HepG2 (cell line): ENCODE measurements at regions not wholly inside any gene's neighbourhood (a gene's known extent, or its start where the extent isn't known, plus 50 kb on each side); places are given as distances from the start of the nearest gene placed in this dataset.

ENCODE experiments used
- ATAC-seq: fragments of 200-7000 bp; cut with Tn5 transposase; 3 replicates; pipeline ENCODE4 v1.9.1; 2020; ENCODE audit warnings: mild to moderate bottlenecking, moderate library complexity
- BruUV-seq: library from RNA; stranded (reverse); fragments of 400-500 nt; replicated peaks from 2 replicates; lab custom pipeline; 2021; lab: Mats Ljungman, UMichigan
- CTCF ChIA-PET: fragments of 300-600 bp; formaldehyde crosslinking; extraction: SDS; loops from one replicate; lab custom pipeline; 2021; ENCODE audit warnings: low total read pairs, inconsistent platforms, low intra/inter-chr PET ratio; lab: Yijun Ruan, JAX
- POLR2A ChIA-PET: fragments of 350-600 bp; sonication (Branson Sonifier 250); formaldehyde crosslinking; loops from one replicate; lab custom pipeline; 2020; ENCODE audit warnings: antibody characterized with exemption, inconsistent platforms; lab: Yijun Ruan, JAX
- DNase-seq: peaks from one replicate; pipeline ENCODE4 v3.0.0-alpha.2; 2015; ENCODE audit warnings: low spot score
- FAIRE-seq: peaks from 3 replicates; lab custom pipeline; 2011; peaks lifted over from hg19 to GRCh38; lab: Jason Lieb, UNC
- H2AFZ ChIP-seq: one replicate; pipeline ENCODE4 v1.6.1; 2011; ENCODE audit warnings: low read length, inconsistent platforms
- H3K27ac ChIP-seq: fragments of 300-600 bp; 3 replicates; pipeline ENCODE4 v1.8.0; 2011; ENCODE audit warnings: mixed run types, mild to moderate bottlenecking, mixed read lengths, low read length, inconsistent platforms; ENCODE audit not compliant: insufficient read depth; ENCODE audit errors: extremely low read length
- H3K27me3 ChIP-seq, 2 experiments: fragments of 200-600 bp in 1 of 2; 2 replicates in 1 of 2; 3 replicates in 1 of 2; pipeline versions ENCODE4 v1.6.0 to v1.8.0; 2011; ENCODE audit warnings: low read length in 2 of 2, mild to moderate bottlenecking in 2 of 2, moderate library complexity in 2 of 2, inconsistent platforms in 1 of 2; ENCODE audit not compliant: insufficient read depth in 2 of 2, control insufficient read depth in 1 of 2
- H3K36me3 ChIP-seq, 2 experiments: fragments of 200-600 bp in 1 of 2; replicated peaks in 1 of 2; 2 replicates in 1 of 2; 3 replicates in 1 of 2; pipeline versions ENCODE4 v1.5.1 to v1.8.0; 2011; ENCODE audit warnings: low read length in 2 of 2, inconsistent platforms in 1 of 2; ENCODE audit not compliant: insufficient read depth in 2 of 2, control insufficient read depth in 1 of 2
- H3K4me1 ChIP-seq: 2 replicates; pipeline ENCODE4 v1.5.1; 2012; ENCODE audit warnings: low read length, inconsistent platforms; ENCODE audit not compliant: insufficient read depth
- H3K4me2 ChIP-seq: 2 replicates; pipeline ENCODE4 v1.6.0; 2011; ENCODE audit warnings: low read depth, low read length, inconsistent platforms
- H3K4me3 ChIP-seq, 3 experiments: fragments of 200-600 bp in 1 of 3; sonication (generic), shearing (Covaris generic) in 1 of 3; replicated peaks in 1 of 3; 2 replicates each; pipeline ENCODE4 v1.5.1; 2011 to 2016; ENCODE audit warnings: low read length in 3 of 3, inconsistent platforms in 2 of 3, low read depth in 2 of 3, mild to moderate bottlenecking in 2 of 3, control low read depth in 1 of 3, mixed read lengths in 1 of 3; ENCODE audit not compliant: insufficient read depth in 1 of 3
- H3K79me2 ChIP-seq: one replicate; pipeline ENCODE4 v1.6.1; 2011; ENCODE audit warnings: low read length, inconsistent platforms; ENCODE audit not compliant: insufficient read depth
- H3K9ac ChIP-seq: 2 replicates; pipeline ENCODE4 v1.6.0; 2011; ENCODE audit warnings: mild to moderate bottlenecking, low read depth, low read length, inconsistent platforms; ENCODE audit not compliant: insufficient read depth
- H3K9me3 ChIP-seq: 2 replicates; pipeline ENCODE4 v1.5.1; 2012; ENCODE audit warnings: mild to moderate bottlenecking, low read length
- H4K20me1 ChIP-seq: 2 replicates; pipeline ENCODE4 v1.6.0; 2011; ENCODE audit warnings: inconsistent platforms, mild to moderate bottlenecking, low read length, moderate library complexity; ENCODE audit not compliant: insufficient read depth
- AGO1 ChIP-seq: fragments of 200-400 bp; formaldehyde crosslinking; IDR thresholded peaks from 2 replicates; pipeline ENCODE4 v1.6.1; 2017; ENCODE audit warnings: mild to moderate bottlenecking, low read depth, low read length, moderate library complexity; ENCODE audit not compliant: poor library complexity, severe bottlenecking
- CBX1 ChIP-seq: IDR thresholded peaks from one replicate; pipeline ENCODE4 v1.6.1; 2016; ENCODE audit warnings: antibody characterized with exemption, low read depth
- CCAR2 ChIP-seq: fragments of 200-400 bp; formaldehyde crosslinking; optimal IDR thresholded peaks from 2 replicates; pipeline ENCODE3; 2018; ENCODE audit warnings: low read depth, mild to moderate bottlenecking, low read length, moderate library complexity
- ETV6 ChIP-seq: sonication (generic); formaldehyde crosslinking; conservative IDR thresholded peaks from 2 replicates; pipeline ENCODE4 v1.4.0; 2020; ENCODE audit warnings: missing genetic modification reagents
- MED1 ChIP-seq: sonication (generic); formaldehyde crosslinking; IDR thresholded peaks from 2 replicates; pipeline ENCODE4 v1.4.0; 2020; ENCODE audit warnings: missing genetic modification reagents
- SP5 ChIP-seq: IDR thresholded peaks from 2 replicates; pipeline ENCODE4 v1.6.1; 2016; ENCODE audit warnings: low read depth, borderline replicate concordance
- SRSF4 ChIP-seq: fragments of 200-400 bp; formaldehyde crosslinking; IDR thresholded peaks from one replicate; pipeline ENCODE4 v1.6.1; 2018; ENCODE audit warnings: mild to moderate bottlenecking, low read depth, low read length, moderate library complexity; ENCODE audit not compliant: poor library complexity, severe bottlenecking
- ZIK1 ChIP-seq: sonication (generic); formaldehyde crosslinking; IDR thresholded peaks from 2 replicates; pipeline ENCODE4 v1.5.0; 2020; ENCODE audit warnings: mild to moderate bottlenecking, low read depth, missing genetic modification reagents, borderline replicate concordance
- ZNF510 ChIP-seq: sonication (generic); formaldehyde crosslinking; IDR thresholded peaks from 2 replicates; pipeline ENCODE4 v1.4.0; 2020; ENCODE audit warnings: low read depth, mild to moderate bottlenecking, missing genetic modification reagents
- WGBS: methylation state at CpG from one replicate; pipeline ENCODE4 v1.1.6; 2017; ENCODE audit warnings: low lambda C conversion rate; 5-methylcytosine and 5-hydroxymethylcytosine counted together
- in situ Hi-C: cut with HindIII; loops from 2 replicates; pipeline ENCODE4 v1.10.0; 2017; ENCODE audit warnings: low pct_unique_long_range_greater_than_20kb; ENCODE audit not compliant: extremely low pct_ligation_motif_present
- intact Hi-C: fragments of 100-400 bp; cut with micrococcal nuclease; formaldehyde crosslinking; loops from one replicate; pipeline ENCODE4 v1.10.0; 2022; ENCODE audit not compliant: unreplicated experiment
- TF ChIP-seq, protein P1 (sequence below): sonication (generic); formaldehyde crosslinking; IDR thresholded peaks from 2 replicates; pipeline ENCODE4 v1.8.1; 2023; ENCODE audit warnings: mild to moderate bottlenecking, moderate library complexity, missing genetic modification reagents
- TF ChIP-seq, protein P2 (sequence below): sonication (generic); formaldehyde crosslinking; IDR thresholded peaks from 2 replicates; pipeline ENCODE4 v1.5.1; 2020; ENCODE audit warnings: mild to moderate bottlenecking, moderate library complexity, missing genetic modification reagents

DNA sequence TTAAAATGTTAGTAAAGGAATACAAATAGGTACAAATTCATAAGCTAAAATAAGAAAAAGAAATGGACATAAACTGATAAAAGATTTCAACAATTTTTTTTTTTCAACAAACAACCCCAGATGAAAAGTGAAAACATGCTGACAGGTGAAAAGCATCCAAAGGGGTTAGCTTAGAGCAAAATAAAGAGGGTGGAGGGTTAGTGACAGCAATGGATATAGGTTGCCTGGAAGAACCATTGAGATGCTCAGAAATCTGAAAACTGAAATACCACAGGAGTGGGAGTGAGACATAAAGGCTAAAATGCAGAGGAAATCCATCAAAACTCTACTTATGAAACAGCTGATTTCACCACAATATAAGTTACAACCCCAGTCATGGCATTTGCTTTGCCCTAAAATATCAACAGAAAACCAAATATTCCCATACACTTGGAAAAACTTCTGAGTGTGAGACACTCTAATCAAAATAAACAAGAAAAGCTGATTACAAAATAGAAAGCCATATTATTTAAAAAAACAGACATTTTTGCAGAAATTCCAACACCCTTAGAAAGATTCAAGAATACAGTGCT lies 136.3 kb upstream of the PLEKHG7 start (continued):
- TF ChIP-seq AGO1 = no peak

DNA sequence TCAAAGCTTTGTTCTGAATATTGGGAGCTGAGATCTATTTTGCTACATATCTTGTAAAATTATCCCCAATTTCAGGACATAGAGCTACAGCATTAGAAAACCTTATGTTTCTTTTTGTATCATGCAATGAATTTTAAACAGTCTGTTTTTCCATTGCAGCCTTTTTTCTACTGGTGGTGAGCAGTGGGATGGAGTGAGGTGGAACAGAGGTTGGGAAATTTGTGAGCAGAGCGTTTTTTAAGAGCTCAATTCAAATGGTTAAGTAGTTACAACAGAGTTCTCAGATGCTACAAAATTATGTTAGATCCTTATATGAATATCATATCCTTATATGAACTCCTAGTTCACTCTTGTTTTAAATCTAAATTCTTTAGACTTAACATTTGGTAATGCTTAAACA lies 139.0 kb upstream of the PLEKHG7 start:
- CTCF ChIA-PET = no interaction called here

More for the DNA sequence above, 139.0 kb upstream of the PLEKHG7 start:
- TF ChIP-seq, protein P1, sequence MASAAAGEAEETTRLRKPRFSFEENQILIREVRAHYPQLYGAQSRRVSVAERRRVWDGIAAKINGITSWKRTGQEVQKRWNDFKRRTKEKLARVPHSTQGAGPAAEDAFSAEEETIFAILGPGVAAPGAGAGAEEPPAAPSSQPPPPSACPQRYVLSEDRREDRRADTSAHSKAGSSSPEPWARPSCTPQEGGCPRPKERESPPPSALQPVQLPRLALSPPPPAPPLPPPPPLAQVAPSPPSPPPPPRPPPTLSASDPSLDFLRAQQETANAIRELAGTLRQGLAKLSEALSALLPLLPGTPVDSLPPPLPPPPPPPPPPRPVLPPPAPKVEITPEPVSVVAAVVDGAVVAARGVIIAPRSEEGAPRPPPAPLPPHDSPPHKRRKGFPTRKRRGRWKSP (CRISPR knock-in tag) = no peak
- TF ChIP-seq, protein P2, sequence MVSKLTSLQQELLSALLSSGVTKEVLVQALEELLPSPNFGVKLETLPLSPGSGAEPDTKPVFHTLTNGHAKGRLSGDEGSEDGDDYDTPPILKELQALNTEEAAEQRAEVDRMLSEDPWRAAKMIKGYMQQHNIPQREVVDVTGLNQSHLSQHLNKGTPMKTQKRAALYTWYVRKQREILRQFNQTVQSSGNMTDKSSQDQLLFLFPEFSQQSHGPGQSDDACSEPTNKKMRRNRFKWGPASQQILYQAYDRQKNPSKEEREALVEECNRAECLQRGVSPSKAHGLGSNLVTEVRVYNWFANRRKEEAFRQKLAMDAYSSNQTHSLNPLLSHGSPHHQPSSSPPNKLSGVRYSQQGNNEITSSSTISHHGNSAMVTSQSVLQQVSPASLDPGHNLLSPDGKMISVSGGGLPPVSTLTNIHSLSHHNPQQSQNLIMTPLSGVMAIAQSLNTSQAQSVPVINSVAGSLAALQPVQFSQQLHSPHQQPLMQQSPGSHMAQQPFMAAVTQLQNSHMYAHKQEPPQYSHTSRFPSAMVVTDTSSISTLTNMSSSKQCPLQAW (CRISPR knock-in tag) = no peak
- TF ChIP-seq MED1 (CRISPR knock-in tag) = no peak
- no peak for TF ChIP-seq ZIK1 (CRISPR knock-in tag)
- no peak for TF ChIP-seq ETV6
- no peak for TF ChIP-seq CBX1
- TF ChIP-seq SRSF4 = no peak
- no peak for TF ChIP-seq SP5 (CRISPR knock-in tag)
- no peak for TF ChIP-seq CCAR2
- TF ChIP-seq ZNF510 (CRISPR knock-in tag) = no peak
- TF ChIP-seq, all 625 proteins: peak for 0
- FAIRE-seq (no peak), DNase-seq (no peak), ATAC-seq (no peak)
- no peak overlapping the region for H3K27ac ChIP-seq
- in situ Hi-C loops = no loop called here
- H3K4me2 ChIP-seq = no peak overlapping the region
- H3K79me2 ChIP-seq = no peaks in the 10 kb centered on the region
- H3K36me3 ChIP-seq = no peaks in the 10 kb centered on the region
- no peaks in the 10 kb centered on the region for H3K27me3 ChIP-seq
- BruUV-seq = no TSS peak
- H3K4me3 ChIP-seq = no peak overlapping the region
- H3K9ac ChIP-seq = no peak overlapping the region
- WGBS = 0% methylated on average over 1 of the region's 1 CpG
- H3K4me1 ChIP-seq = no peaks in the 10 kb centered on the region
- no peaks in the 10 kb centered on the region for H3K9me3 ChIP-seq
- POLR2A ChIA-PET = no interaction called here
- intact Hi-C loops = no loop called here
- no peaks in the 10 kb centered on the region for H4K20me1 ChIP-seq
- H2AFZ ChIP-seq = no peak overlapping the region
